Brain pericyte (primary cell): ENCODE measurements at regions not wholly inside any gene's neighbourhood (a gene's known extent, or its start where the extent isn't known, plus 50 kb on each side); places are given as distances from the start of the nearest gene placed in this dataset.

Experiments used
- DNase-seq: peaks from one replicate; pipeline ENCODE4 v3.0.0-alpha.2; 2012; ENCODE audit warnings: low read depth, low spot score

DNA sequence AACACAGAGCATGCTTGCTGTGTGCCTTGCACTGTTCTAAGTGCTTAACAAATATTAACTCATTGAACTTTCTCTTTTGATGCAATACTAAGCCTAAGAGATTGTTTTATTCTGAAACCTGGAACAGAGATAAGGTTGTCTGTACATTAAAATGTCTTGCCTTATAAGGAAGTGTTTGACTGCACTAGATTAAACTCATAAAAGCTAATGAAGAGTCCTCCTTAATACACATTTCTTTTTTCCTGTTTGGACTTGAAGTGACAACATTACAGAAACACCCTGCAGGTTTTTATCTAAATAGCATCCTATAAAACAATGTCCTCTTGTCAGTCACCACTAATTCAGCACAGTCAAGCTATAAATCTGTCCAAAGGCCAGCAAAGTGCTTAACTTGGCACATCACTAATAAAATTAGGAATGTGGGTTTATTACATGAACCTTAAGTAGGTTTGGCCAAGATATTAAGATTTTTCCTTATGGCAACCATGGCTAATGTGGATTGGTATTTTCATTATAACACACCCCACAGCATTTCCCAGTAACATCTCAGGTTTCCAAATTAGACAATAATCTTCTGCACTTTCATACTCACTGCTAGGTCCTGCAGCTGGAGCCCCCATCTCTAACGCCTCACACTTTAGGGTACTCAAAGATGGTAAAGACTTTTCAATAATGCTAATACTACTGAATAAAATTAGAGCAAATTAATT is 389.7 kb downstream of the LMO4 start:
- no peak for DNase-seq

DNA sequence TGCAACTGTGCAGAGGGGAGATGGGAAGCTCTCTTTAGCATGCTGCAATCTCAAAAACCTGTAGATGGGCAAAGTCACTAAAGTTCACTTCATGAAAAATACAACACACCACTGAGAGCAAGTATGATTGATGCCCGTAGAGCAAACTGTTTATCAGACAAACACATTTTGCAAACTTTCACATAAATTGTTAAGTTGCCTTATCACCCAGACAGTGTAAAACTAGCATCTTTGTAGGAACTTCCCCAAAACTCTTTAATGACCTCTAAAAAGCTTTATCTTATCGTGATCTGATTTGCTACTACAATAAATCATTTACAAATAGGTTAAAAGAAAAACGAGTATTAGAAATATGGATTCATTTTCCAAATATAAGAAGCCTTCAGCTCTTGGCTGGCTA is 391.0 kb downstream of the LMO4 start:
- DNase-seq, result no peak

DNA sequence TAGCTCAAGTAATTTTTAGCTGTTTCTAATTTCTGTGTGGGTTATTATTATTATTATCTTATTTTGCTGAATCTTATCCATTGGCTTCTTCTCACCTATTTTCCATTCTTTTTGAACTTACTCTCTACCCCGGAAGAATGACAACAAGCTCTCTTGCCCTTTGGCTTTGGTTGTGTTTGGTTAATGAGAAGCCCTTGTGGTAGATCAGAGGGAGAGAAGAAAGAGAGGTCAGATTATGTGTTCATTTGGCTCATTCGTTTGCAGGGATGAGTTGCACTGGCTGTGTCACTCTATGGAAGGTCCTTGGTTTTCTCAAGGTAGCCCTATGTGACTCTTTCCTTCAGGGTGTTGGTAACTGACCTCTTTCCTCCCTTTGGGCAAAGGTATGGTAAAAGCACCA is 391.9 kb downstream of the LMO4 start:
- DNase-seq, result no peak

DNA sequence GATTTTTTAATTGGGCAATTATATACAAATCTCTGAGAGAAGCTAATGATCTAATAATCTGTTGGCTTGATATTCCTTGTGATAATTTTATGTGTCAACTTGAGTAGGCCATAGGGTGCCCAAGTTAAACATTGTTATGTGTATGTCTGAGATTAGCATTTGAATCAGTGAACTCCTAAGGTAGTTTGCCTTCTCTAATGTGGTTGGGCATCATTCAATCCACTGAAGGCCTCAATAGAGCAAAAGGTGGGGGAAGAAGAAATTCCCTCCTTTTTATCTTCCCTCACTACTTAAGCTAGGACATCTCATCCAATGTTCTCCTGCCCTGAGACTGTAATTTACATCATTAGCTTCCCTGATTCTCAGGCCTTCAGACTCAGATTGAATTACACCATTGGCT is 394.5 kb downstream of the LMO4 start:
- no peak for DNase-seq

DNA sequence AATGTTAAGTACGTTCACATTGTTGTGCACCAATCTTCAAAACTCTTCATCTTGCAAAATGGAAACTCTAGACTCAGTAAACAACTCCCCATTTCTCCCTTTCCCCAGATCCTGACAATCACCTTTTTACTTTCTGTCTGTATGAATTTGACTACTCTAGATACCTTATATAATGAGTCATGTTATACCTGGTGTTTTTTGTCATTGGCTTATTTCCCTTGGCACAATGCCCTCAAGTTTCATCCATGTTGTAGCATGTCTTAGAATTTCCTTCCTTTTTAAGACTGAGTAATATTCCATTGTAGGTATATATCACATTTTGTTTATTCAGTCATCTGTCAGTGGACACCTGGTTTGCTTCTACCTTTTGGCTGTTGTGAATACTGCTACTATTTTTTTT is 399.5 kb downstream of the LMO4 start:
- DNase-seq, result no peak

DNA sequence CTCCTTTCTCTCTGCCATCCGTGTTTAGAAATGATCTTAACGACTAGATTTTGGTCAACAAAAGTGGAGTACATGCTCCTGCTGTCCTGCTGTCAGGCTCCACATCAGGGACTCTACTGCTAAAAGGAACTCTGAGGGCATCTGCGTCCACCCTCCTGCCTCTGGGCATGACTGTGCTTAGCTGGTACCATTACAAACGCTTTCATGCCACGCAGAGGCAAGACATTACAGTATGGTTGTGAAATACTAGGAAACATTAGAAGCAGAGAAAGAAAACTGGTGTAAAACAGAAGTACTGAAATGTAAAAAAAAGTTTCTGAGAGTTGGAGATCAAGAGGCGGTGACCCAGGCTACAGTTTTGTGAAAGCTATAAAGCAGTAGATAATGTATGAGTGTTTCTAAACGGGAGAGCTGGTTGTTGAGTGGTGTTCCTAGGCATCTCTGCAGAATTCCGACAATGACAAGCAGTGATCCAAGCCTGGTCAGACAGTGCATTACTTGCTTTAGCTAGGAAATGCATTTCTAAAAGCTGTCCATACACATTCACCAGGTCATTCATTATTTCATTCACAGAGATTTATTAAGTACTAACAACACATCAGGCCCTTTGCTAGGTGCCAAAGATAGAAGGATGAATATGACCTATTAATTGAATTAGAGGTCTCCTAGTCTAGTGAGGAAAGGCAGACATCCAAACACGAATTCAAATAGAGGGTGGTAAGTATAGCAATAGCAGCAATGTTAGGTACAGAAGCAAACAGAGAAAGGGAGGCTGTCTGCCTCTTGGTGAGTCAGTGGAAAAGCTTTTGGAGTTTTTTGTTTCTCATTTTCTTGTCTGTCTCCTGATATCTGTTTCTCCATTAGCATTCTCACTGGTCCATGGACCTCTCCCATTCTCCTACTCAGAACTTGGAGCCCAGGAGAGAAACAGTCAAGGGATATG is 401.9 kb downstream of the LMO4 start:
- DNase-seq, result no peak

DNA sequence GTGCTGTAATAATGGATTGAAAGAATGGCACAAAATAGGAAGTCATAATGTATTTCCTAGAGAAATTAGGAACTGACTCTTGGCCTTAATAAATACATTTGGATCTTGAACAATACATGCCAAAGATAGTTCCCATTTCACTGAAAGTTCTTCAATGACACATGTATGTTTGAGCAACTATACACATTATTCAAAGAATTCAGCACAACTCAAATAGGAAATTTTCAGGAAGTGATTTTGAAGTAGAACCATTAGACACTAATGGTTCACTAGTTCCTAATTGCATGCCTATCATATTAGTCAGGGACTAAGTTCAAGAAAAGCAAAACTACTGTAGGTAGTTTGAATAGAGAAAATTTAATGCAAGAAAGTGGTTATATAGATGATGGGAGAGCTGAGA is 404.7 kb downstream of the LMO4 start:
- DNase-seq, result no peak

DNA sequence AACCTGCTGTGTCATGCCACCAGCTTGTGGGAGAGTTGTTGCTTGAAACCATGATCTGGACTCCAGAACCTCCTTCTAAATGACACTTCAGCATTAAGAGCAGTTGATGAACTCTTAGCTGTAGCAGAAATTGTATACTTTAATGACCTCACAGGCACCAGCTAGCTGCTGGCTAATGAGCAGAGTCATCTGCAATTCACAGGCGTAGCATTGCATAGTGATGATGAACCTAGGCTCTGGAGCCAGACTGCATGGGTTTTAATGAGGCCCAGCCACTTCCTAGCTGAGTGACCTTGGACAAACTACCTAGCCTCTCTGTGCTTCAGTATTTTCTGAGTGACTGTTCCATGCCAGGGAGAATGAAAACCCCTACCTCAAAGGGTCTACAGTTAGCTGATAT is 407.1 kb downstream of the LMO4 start:
- DNase-seq, result no peak

DNA sequence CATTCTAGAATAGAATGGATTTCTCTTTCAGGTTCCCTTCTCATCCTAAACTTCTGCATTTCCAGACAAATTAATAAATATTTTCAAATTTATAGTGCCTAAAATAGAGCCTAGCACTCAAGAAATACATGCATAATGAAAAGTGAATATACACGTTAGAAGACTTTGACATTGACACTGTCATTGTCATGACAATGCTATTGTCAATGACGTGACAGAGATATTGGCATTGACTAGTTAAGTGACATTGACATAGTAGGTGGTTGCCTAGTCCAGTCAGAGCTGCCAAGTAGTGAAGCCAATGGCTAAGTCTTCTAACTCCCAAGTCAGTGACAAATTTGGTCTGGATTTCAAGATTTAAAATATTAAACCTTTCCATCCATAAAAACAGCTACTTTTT is 410.5 kb downstream of the LMO4 start:
- DNase-seq, result no peak

DNA sequence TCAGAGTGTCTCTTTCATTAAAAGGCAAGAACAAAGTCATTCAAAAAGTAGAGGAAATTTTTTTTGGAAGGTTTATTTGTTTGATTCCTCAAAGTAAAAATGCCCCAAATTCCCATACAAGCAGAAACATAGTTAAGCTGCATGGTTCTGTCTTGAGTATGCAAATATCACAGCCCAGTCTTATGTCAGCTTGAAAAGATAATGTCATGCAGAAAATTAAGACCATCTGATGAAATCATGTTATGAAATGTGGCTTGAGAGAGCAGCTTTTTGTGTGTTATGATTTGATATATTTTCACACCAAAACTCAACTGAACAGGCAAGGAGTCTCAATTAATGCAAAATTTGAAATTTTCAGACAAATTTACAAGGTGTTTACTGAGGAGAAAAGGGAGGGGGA is 411.0 kb downstream of the LMO4 start:
- no peak for DNase-seq

DNA sequence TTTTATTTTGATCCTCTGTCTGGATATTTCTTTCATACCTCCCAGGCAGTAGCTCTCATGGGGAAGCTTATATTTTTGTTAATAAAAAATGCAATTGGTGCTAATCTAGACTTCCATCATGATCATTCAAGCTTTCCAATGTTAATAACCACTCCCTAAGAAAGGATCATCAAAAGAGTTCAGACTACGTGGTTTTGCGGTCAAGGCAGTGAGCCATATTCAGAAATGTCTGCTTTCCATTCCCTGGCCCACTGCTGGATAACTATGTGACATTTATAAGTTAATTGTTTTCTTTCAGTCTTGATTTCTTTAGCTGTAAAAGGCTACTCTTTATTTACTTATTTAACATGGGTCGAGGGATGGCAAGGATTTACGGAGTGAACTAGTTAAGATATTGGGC is 414.6 kb downstream of the LMO4 start:
- DNase-seq, result no peak

DNA sequence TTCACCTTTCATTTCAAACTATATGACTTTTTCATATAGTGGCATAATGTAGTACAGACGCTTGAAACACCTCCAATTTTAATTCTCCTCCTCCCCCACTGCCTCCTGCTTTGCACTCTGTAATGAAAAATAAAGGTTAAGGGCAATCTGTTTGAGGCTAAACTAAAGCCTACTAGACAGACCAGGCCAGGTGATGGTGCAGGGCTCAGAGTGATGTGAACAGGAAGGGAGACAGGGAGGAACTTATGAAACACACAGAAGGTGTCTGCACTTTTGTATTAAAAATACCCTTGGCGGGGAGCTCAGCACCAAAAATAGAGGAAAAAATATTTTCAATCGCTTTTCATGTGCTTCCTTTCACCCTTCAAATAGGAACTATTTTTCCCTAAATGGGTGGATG is 415.4 kb downstream of the LMO4 start:
- DNase-seq, result no peak

DNA sequence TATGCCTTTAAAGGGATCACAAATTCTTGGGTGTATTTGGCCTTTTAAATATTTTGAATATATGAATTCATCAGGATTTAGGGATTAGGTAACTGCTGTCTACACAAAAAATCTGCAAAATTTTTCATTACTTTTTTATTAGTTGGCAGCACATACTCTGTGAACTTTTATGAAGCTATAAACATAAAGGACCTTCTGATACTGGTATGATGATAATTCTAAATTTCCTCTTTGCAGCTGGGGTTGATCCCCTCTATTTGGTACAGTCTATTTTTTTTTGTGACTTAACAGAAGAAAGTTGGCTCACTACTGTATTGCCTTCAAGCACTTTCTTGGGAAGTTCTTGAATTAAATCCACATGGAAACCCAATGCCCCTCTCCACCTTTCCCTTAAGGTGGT is 416.1 kb downstream of the LMO4 start:
- no peak for DNase-seq

DNA sequence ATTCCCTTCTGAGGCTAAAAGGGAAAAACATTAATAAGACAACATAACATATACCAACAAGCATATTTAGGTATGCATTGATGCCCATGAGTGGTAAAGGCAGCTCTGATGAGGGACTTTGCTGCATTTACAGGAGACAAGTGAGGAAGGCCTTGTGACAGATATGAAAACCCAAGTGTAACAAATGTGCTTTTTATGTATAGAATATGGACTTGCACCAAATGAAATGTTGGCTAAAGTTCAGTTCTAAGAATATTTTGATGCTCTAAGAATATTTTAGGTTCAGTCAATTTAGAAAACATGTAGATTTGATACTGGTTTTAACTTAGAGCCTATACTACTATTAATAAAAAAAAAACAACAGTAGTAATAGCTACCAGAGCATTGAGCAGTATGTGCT is 424.7 kb downstream of the LMO4 start:
- DNase-seq, result no peak

DNA sequence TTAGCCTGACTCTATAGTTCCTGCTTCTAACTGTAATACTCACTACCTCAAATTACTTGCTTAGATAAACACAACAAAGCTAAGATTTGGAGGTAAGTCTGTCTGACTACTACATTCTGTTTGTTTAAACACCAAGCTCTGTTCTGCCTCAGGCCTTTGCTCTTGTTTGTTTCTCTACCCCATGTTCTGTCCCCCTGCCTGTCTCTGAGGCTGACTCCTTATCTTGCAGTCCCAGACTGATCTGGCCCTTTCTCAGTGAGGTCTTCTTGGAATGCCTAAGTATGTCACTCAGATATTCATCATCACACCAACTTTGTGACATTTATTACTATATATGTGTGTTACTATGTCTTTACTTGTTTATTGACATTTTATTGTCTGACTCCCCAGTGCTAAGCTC is 425.5 kb downstream of the LMO4 start:
- DNase-seq, result no peak

DNA sequence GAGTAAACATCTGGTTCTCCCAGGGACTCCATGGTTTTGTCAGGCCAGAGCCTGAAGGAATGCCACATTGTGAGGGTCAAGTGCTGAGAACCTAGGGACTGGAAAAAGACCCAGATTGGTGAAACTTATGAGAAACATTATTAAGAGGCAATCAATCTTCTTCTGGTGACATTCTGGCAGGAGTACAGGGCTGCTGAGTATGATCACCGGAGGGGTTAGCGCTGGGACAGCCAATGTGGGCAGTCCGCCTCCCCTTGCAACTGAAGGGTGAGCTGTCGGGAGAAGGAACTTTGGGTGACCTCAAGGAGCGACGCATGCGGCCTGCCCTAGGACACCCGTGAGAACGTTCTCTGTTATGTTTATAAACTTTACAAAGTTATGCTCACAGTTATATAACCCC is 429.0 kb downstream of the LMO4 start:
- DNase-seq, result no peak

DNA sequence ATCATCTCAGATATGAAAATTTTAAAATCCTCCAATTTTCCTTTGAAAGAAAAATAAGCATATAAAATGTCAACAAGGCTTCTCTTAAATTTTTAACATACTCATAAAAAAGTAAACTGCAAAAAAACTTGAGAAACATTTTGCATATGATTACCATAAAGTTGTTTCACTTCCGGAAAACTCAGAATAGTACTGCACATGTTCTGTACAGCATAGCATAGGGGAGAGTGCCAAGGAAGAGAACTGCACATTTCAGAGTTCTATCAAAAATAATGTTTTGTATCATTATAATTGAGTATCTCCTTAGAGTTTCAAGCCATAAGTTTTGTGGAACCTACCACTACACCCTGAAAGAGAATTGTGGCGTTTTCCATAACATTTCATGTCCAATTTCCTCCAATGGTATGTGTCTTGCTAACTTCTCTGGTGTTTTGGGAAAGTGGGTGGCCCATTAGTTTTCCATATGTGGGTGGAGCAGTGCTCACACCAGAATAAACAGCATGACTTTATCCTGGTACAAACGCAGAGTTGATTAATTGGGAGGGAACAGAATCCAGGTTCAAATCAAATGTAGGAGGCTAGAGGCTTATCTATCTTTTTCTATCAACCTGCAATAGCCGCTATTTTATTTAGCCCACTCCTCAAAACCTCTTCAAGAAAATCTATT is 430.9 kb downstream of the LMO4 start:
- DNase-seq, result no peak

DNA sequence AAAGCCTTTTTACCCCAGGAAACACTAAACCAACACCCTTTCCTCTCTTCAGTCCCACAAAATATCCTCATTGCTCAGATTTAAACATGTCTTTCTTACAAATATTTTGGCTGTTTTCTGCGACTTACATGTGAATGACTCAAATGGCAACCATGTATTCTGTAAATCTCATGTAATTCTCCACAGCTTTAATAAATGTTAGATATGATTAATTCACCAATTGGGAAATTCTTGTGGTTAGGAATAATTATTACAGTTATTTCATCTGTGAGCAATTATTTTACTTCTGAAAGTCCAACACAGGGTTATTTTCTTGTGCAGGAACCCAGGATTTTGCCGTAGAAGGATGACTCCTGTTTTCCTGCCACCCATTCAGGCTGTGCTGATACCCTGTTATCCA is 431.5 kb downstream of the LMO4 start:
- DNase-seq, result no peak

DNA sequence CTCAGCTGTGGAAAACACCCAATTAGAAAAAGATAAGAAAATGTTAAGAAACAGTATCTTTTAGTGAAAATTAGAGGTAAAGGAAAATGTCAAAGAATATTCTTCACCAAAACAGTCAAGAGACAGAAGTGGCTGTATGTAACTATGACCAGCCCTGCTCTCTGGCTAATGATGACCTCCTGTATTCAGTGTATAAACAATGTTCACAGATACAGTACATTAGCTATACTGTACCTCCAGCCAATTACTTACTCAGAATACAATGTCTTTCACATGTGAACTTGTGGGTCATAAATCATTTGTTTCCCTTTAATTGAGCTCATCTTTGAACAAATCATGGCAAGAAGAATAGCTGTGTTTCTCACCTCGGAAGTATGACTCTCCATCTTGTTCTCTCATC is 432.0 kb downstream of the LMO4 start:
- DNase-seq, result no peak

DNA sequence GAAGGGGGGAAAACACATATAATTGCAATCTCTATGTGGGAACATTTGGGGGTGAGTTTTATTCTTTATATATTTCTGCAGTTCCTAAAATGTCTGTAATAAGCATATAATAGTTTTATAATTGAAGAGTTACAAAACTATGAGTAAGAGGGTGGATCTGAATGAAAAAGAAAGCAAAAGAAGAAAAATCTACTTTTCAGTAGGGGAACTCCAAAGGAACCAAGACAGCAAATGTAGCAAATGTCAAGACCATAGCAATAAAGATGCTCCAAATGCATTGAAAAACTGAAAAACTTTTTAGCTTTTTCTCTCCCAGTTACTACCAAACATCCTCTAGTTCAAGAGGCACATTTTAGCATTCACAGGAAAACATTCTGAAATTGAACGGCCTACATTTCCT is 434.8 kb downstream of the LMO4 start:
- no peak for DNase-seq

DNA sequence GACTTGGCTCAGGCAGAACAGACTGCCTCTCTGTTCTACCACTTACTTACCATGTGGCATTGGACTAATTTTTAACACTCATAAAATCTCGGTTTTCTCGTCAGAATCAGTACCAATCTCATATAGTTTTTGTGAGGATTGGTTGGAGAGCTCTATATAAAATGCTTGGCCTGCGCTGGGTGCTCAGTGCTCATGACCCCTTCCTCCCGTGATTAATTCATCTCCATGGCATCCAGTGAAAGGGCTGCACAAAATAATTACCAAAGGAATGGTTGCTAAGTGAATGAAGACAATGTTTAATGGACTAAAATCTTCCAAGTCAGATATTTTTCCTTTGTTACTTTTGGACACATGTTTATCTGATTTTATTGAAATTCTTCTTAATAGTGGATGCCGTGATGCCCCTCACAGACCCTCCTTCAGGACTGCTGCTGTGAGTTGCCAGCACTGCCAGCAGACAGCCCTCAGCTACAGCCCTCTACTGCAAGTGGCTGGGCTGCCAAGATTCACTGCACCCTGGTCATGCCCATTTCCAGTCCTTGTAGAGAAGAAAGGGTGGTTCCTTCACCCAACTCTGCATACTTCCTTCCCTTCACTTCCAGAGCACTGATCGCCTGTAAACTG is 436.5 kb downstream of the LMO4 start:
- no peak for DNase-seq

DNA sequence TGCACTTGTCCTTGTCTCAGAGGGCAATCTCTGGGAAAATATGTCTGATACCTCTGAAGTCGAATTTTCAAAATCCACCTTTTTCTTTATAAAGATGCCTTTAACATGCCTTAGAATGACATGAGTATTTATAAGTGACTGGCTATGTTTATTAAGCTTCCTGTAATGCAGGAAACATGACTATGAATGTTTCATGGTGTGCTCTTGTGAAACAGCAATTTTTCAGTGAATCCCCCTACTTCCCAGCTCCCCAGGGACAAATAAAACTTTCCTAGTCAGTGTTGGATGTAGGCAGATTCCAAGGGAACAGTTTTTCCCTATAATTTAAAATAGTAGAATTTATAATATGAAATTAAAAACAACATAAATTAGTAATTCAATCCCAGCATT is 437.0 kb downstream of the LMO4 start:
- no peak for DNase-seq
